CMK (cell line): ENCODE measurements at regions not wholly inside any gene's neighbourhood (a gene's known extent, or its start where the extent isn't known, plus 50 kb on each side); places are given as distances from the start of the nearest gene placed in this dataset.
"Not testable (repeated sequence)": the region's sequence is repeated elsewhere in the genome, so short reads cannot be mapped to it uniquely, and the experiment has no call there.

Experiments used
- DNase-seq: peaks from one replicate; pipeline ENCODE4 v3.0.0-alpha.2; 2010; ENCODE audit warnings: low read depth

- DNase-seq: not testable (repeated sequence)
These were observed 630.1 kb upstream of the NXPH2 start for GRCh38 chr2:139410147-139410832.

- no peak for DNase-seq
These were observed 629.0 kb upstream of the NXPH2 start for GRCh38 chr2:139409212-139409611.

- DNase-seq: no peak
These were observed 623.8 kb upstream of the NXPH2 start for GRCh38 chr2:139403948-139404347.

- DNase-seq: no peak
These were observed 614.6 kb upstream of the NXPH2 start for GRCh38 chr2:139394801-139395200.

- no peak for DNase-seq
These were observed 609.2 kb upstream of the NXPH2 start for GRCh38 chr2:139389391-139389790.

GRCh38 chr2:139386401-139386800 lies 606.2 kb upstream of the NXPH2 start:
- no peak for DNase-seq

- DNase-seq: no peak
These were observed 603.3 kb upstream of the NXPH2 start for GRCh38 chr2:139383532-139383931.

- no peak for DNase-seq
These were observed 599.9 kb upstream of the NXPH2 start for GRCh38 chr2:139380051-139380450.

GRCh38 chr2:139378373-139378772 lies 598.2 kb upstream of the NXPH2 start:
- DNase-seq: no peak

GRCh38 chr2:139374296-139374850 lies 594.2 kb upstream of the NXPH2 start:
- no peak for DNase-seq

GRCh38 chr2:139369423-139370409 lies 589.5 kb upstream of the NXPH2 start:
- no peak for DNase-seq

- DNase-seq: no peak
These were observed 587.2 kb upstream of the NXPH2 start for GRCh38 chr2:139367416-139367815.

- DNase-seq: no peak
These were observed 586.5 kb upstream of the NXPH2 start for GRCh38 chr2:139366681-139367080.

- DNase-seq: no peak
These were observed 585.0 kb upstream of the NXPH2 start for GRCh38 chr2:139365189-139365588.

- DNase-seq: no peak
These were observed 580.5 kb upstream of the NXPH2 start for GRCh38 chr2:139360654-139361053.

- no peak for DNase-seq
These were observed 579.6 kb upstream of the NXPH2 start for GRCh38 chr2:139359818-139360217.

- no peak for DNase-seq
These were observed 577.8 kb upstream of the NXPH2 start for GRCh38 chr2:139357972-139358371.

GRCh38 chr2:139354518-139354917 lies 574.3 kb upstream of the NXPH2 start:
- no peak for DNase-seq

- no peak for DNase-seq
These were observed 573.7 kb upstream of the NXPH2 start for GRCh38 chr2:139353874-139354273.

- no peak for DNase-seq
These were observed 537.1 kb upstream of the NXPH2 start for GRCh38 chr2:139317259-139317658.

- DNase-seq: no peak
These were observed 533.9 kb upstream of the NXPH2 start for GRCh38 chr2:139314059-139314458.

GRCh38 chr2:139296672-139297209 lies 516.6 kb upstream of the NXPH2 start:
- no peak for DNase-seq
